IMR-90 (cell line): ENCODE measurements at regions not wholly inside any gene's neighbourhood (a gene's known extent, or its start where the extent isn't known, plus 50 kb on each side); places are given as distances from the start of the nearest gene placed in this dataset.

Experiments used
- ATAC-seq: fragments of 200-7000 bp; cut with Tn5 transposase; 2 replicates; pipeline ENCODE4 v1.9.1; 2020; ENCODE audit warnings: low read depth, mild to moderate bottlenecking, moderate library complexity
- BruUV-seq: library from RNA; stranded (reverse); fragments of 400-500 nt; replicated peaks from 2 replicates; lab custom pipeline; 2021; lab: Mats Ljungman, UMichigan
- CTCF ChIA-PET: fragments of 300-600 bp; formaldehyde crosslinking; extraction: SDS; loops from one replicate; lab custom pipeline; 2021; ENCODE audit warnings: antibody characterized with exemption; lab: Yijun Ruan, JAX
- POLR2A ChIA-PET: fragments of 300-600 bp; sonication (Branson Sonifier 250); formaldehyde crosslinking; loops from one replicate; lab custom pipeline; 2022; ENCODE audit warnings: antibody characterized with exemption; ENCODE audit not compliant: unreplicated experiment; lab: Charles Lee
- DNase-seq: peaks from one replicate; pipeline ENCODE4 v3.0.0; 2013
- H2AFZ ChIP-seq: replicated peaks from 2 replicates; pipeline ENCODE3; 2013; ENCODE audit warnings: low read length, mild to moderate bottlenecking; ENCODE audit not compliant: poor library complexity
- H2AK5ac ChIP-seq: 2 replicates; pipeline ENCODE4 v1.6.1; 2013; ENCODE audit warnings: low read depth, low read length, inconsistent platforms
- H2AK9ac ChIP-seq: replicated peaks from 2 replicates; pipeline ENCODE3; 2013; ENCODE audit warnings: mild to moderate bottlenecking, low read depth, low read length, moderate library complexity; ENCODE audit not compliant: poor library complexity
- H2BK120ac ChIP-seq: 2 replicates; pipeline ENCODE4 v1.6.1; 2013; ENCODE audit warnings: low read depth, low read length, inconsistent platforms
- H2BK15ac ChIP-seq: 3 replicates; pipeline ENCODE4 v1.6.1; 2013; ENCODE audit warnings: low read depth, low read length, inconsistent platforms
- H2BK20ac ChIP-seq: 2 replicates; pipeline ENCODE4 v1.6.1; 2013; ENCODE audit warnings: low read depth, mild to moderate bottlenecking, inconsistent platforms, low read length, moderate library complexity
- H2BK5ac ChIP-seq: 2 replicates; pipeline ENCODE4 v1.6.1; 2013; ENCODE audit warnings: mild to moderate bottlenecking, low read depth, low read length, inconsistent platforms; ENCODE audit not compliant: poor library complexity, severe bottlenecking
- H3K14ac ChIP-seq: replicated peaks from 2 replicates; pipeline ENCODE4 v1.6.1; 2013; ENCODE audit warnings: low read depth, low read length, inconsistent platforms
- H3K18ac ChIP-seq: 2 replicates; pipeline ENCODE4 v1.6.1; 2013; ENCODE audit warnings: low read depth, low read length, control low read depth
- H3K23ac ChIP-seq: 2 replicates; pipeline ENCODE4 v1.6.1; 2013; ENCODE audit warnings: low read depth, low read length, inconsistent platforms
- H3K27ac ChIP-seq: 2 replicates; pipeline ENCODE4 v1.5.1; 2013; ENCODE audit warnings: mild to moderate bottlenecking, control low read depth, low read length; ENCODE audit not compliant: insufficient read depth
- H3K27me3 ChIP-seq: 2 replicates; pipeline ENCODE4 v1.6.1; 2013; ENCODE audit warnings: low read length; ENCODE audit not compliant: control insufficient read depth, insufficient read depth
- H3K36me3 ChIP-seq: 2 replicates; pipeline ENCODE4 v1.6.1; 2013; ENCODE audit warnings: low read length, mixed read lengths; ENCODE audit not compliant: control insufficient read depth, insufficient read depth
- H3K4ac ChIP-seq: 2 replicates; pipeline ENCODE4 v1.6.1; 2013; ENCODE audit warnings: low read depth, low read length, inconsistent platforms
- H3K4me1 ChIP-seq: 2 replicates; pipeline ENCODE4 v1.6.1; 2013; ENCODE audit warnings: low read length, mixed read lengths; ENCODE audit not compliant: control insufficient read depth, insufficient read depth
- H3K4me2 ChIP-seq: 2 replicates; pipeline ENCODE4 v1.6.1; 2013; ENCODE audit warnings: low read depth, mild to moderate bottlenecking, control low read depth, low read length, moderate library complexity
- H3K4me3 ChIP-seq: 2 replicates; pipeline ENCODE4 v1.5.1; 2013; ENCODE audit warnings: low read depth, mild to moderate bottlenecking, control low read depth, low read length, moderate library complexity; ENCODE audit not compliant: insufficient read depth
- H3K56ac ChIP-seq: 2 replicates; pipeline ENCODE4 v1.6.1; 2013; ENCODE audit warnings: low read length, inconsistent platforms; ENCODE audit not compliant: insufficient read depth; ENCODE audit errors: extremely low read depth
- H3K79me1 ChIP-seq, 2 experiments: 2 replicates each; pipeline ENCODE4 v1.6.1; 2013; ENCODE audit warnings: low read length in 2 of 2, inconsistent platforms in 1 of 2, low read depth in 1 of 2
- H3K9ac ChIP-seq: 2 replicates; pipeline ENCODE4 v1.6.1; 2013; ENCODE audit warnings: low read depth, low read length, control low read depth
- H3K9me1 ChIP-seq: 2 replicates; pipeline ENCODE4 v1.6.1; 2013; ENCODE audit warnings: low read length, inconsistent platforms; ENCODE audit not compliant: insufficient read depth
- H3K9me3 ChIP-seq: 2 replicates; pipeline ENCODE4 v1.6.1; 2013; ENCODE audit warnings: low read length; ENCODE audit not compliant: control insufficient read depth, insufficient read depth
- H4K20me1 ChIP-seq: 2 replicates; pipeline ENCODE4 v1.6.1; 2013; ENCODE audit warnings: low read length, inconsistent platforms; ENCODE audit not compliant: insufficient read depth
- H4K5ac ChIP-seq: 2 replicates; pipeline ENCODE4 v1.6.1; 2013; ENCODE audit warnings: mild to moderate bottlenecking, low read depth, low read length, control low read depth
- H4K8ac ChIP-seq, 2 experiments: 2 replicates each; pipeline ENCODE4 v1.6.1; 2013; ENCODE audit warnings: low read depth in 2 of 2, low read length in 2 of 2, control low read depth in 1 of 2, inconsistent platforms in 1 of 2
- H4K91ac ChIP-seq: 2 replicates; pipeline ENCODE4 v1.6.1; 2013; ENCODE audit warnings: low read depth, low read length, inconsistent platforms; ENCODE audit not compliant: insufficient read depth
- BHLHE40 ChIP-seq: fragments of 150-350 bp; IDR thresholded peaks from 2 replicates; pipeline ENCODE4 v1.6.1; 2016; ENCODE audit warnings: mild to moderate bottlenecking, low read depth, low read length
- CEBPB ChIP-seq: IDR thresholded peaks from 2 replicates; pipeline ENCODE4 v1.6.1; 2012; ENCODE audit warnings: low read depth, low read length, improper control_type of control experiment
- CHD1 ChIP-seq: IDR thresholded peaks from 2 replicates; pipeline ENCODE4 v1.6.1; 2012; ENCODE audit warnings: low read depth, low read length, improper control_type of control experiment
- CTCF ChIP-seq: conservative IDR thresholded peaks from 2 replicates; pipeline ENCODE4 v1.5.1; 2012; ENCODE audit warnings: mild to moderate bottlenecking, low read depth, low read length, improper control_type of control experiment
- ELK1 ChIP-seq: fragments of 150-350 bp; IDR thresholded peaks from 2 replicates; pipeline ENCODE4 v1.6.1; 2016; ENCODE audit warnings: low read depth, mild to moderate bottlenecking, low read length, moderate library complexity, borderline replicate concordance
- FOS ChIP-seq: fragments of 150-350 bp; IDR thresholded peaks from 2 replicates; pipeline ENCODE4 v1.6.1; 2016; ENCODE audit warnings: low read depth, low read length
- MAFK ChIP-seq: IDR thresholded peaks from 2 replicates; pipeline ENCODE4 v1.6.1; 2012; ENCODE audit warnings: low read depth, low read length, improper control_type of control experiment
- MAZ ChIP-seq: IDR thresholded peaks from 2 replicates; pipeline ENCODE4 v1.6.1; 2012; ENCODE audit warnings: low read depth, mild to moderate bottlenecking, low read length, improper control_type of control experiment, moderate library complexity, borderline replicate concordance
- MXI1 ChIP-seq: IDR thresholded peaks from 2 replicates; pipeline ENCODE4 v1.6.1; 2012; ENCODE audit warnings: low read depth, mild to moderate bottlenecking, low read length, moderate library complexity, borderline replicate concordance
- NFE2L2 ChIP-seq: fragments of 150-350 bp; IDR thresholded peaks from 2 replicates; pipeline ENCODE4 v1.6.1; 2016; ENCODE audit warnings: low read depth, mild to moderate bottlenecking, low read length
- POLR2A ChIP-seq: IDR thresholded peaks from 2 replicates; pipeline ENCODE4 v1.6.1; 2012; ENCODE audit warnings: mild to moderate bottlenecking, low read depth, low read length
- RAD21 ChIP-seq: IDR thresholded peaks from 2 replicates; pipeline ENCODE4 v1.6.1; 2012; ENCODE audit warnings: low read length, improper control_type of control experiment
- RCOR1 ChIP-seq: IDR thresholded peaks from 2 replicates; pipeline ENCODE4 v1.6.1; 2012; ENCODE audit warnings: mild to moderate bottlenecking, low read length, improper control_type of control experiment; ENCODE audit not compliant: insufficient replicate concordance
- RFX5 ChIP-seq: IDR thresholded peaks from 2 replicates; pipeline ENCODE4 v1.8.0; 2012; ENCODE audit warnings: low read depth, mild to moderate bottlenecking, low read length, moderate library complexity
- SMC3 ChIP-seq: fragments of 150-350 bp; IDR thresholded peaks from 2 replicates; pipeline ENCODE4 v1.6.1; 2016; ENCODE audit warnings: low read depth, mild to moderate bottlenecking, antibody characterized with exemption, low read length, moderate library complexity
- WGBS, 2 experiments: methylation state at CpG; one replicate each; pipeline versions ENCODE4 v1.1.5 to v1.1.7; 2013; ENCODE audit warnings: missing lambda C conversion rate in 2 of 2; ENCODE audit not compliant: insufficient read length in 1 of 2; ENCODE audit errors: extremely low coverage in 2 of 2; 5-methylcytosine and 5-hydroxymethylcytosine counted together
- dilution Hi-C: fragments of 300-500 bp; cut with HindIII; formaldehyde crosslinking; loops from one replicate; pipeline ENCODE4 v1.14.3; 2018; ENCODE audit warnings: low sequenced_read_pairs; ENCODE audit not compliant: unreplicated experiment
- in situ Hi-C: fragments of 300-500 bp; cut with MboI; formaldehyde crosslinking; loops from 3 replicates; pipeline ENCODE4 v1.14.3; 2019; ENCODE audit warnings: low sequenced_read_pairs, inconsistent platforms, mixed read lengths
- intact Hi-C: fragments of 100-400 bp; cut with micrococcal nuclease; formaldehyde crosslinking; loops from 2 replicates; pipeline ENCODE4 v1.10.0; 2022
- TF ChIP-seq, protein P1 (sequence below): fragments of 150-350 bp; IDR thresholded peaks from 2 replicates; pipeline ENCODE4 v1.6.1; 2017; ENCODE audit warnings: mild to moderate bottlenecking, antibody characterized with exemption, low read length, low read depth

GRCh38 chr13:74978591-74978990, 503.4 kb downstream of the TBC1D4 start:
- no peak overlapping the region for H2BK5ac ChIP-seq
- in situ Hi-C loops: no loop called here
- POLR2A ChIA-PET: no interaction called here

More at GRCh38 chr13:74978591-74978990, 503.4 kb downstream of the TBC1D4 start:
- Histone ChIP-seq H3K27ac (no peak overlapping the region), H3K4me1 (no peaks in the 10 kb centered on the region), H3K36me3 (no peaks in the 10 kb centered on the region), H2BK15ac (no peak overlapping the region), H3K9ac (no peak overlapping the region), H2BK20ac (no peak overlapping the region), H2AFZ (no peak overlapping the region), H2AK9ac (no peak overlapping the region), H3K56ac (no peak overlapping the region), H3K4me3 (no peak overlapping the region), H3K14ac (no peak overlapping the region), H3K79me1 (no peaks in the 10 kb centered on the region), H2BK120ac (no peak overlapping the region), H4K91ac (no peak overlapping the region), H3K4ac (no peak overlapping the region), H3K9me1 (no peaks in the 10 kb centered on the region), H3K23ac (no peak overlapping the region), H3K18ac (no peak overlapping the region), H4K20me1 (no peaks in the 10 kb centered on the region), H4K5ac (no peak overlapping the region), H4K8ac (no peak overlapping the region), H3K4me2 (no peak overlapping the region), H3K27me3 (no peaks in the 10 kb centered on the region), H2AK5ac (no peak overlapping the region), H3K9me3 (no peaks in the 10 kb centered on the region)
- CTCF ChIA-PET: no interaction called here
- intact Hi-C loops (no loop called here), dilution Hi-C loops (no loop called here)
- ATAC-seq (no peak), DNase-seq (no peak)
- 60% methylated on average over 1 of the region's 6 CpGs; no CpG with 5 or more reads in 1 of the 2 experiments for WGBS, 2 experiments
- no peak for TF ChIP-seq FOS
- TF ChIP-seq RCOR1: no peak
- TF ChIP-seq MAZ: no peak
- TF ChIP-seq CEBPB: no peak
- TF ChIP-seq POLR2A: no peak
- no peak for TF ChIP-seq CTCF
- TF ChIP-seq MAFK: no peak
- TF ChIP-seq RAD21: no peak
- TF ChIP-seq, protein P1, sequence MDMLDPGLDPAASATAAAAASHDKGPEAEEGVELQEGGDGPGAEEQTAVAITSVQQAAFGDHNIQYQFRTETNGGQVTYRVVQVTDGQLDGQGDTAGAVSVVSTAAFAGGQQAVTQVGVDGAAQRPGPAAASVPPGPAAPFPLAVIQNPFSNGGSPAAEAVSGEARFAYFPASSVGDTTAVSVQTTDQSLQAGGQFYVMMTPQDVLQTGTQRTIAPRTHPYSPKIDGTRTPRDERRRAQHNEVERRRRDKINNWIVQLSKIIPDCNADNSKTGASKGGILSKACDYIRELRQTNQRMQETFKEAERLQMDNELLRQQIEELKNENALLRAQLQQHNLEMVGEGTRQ: no peak
- TF ChIP-seq CHD1: no peak
- no peak for TF ChIP-seq BHLHE40
- no peak for TF ChIP-seq RFX5
- TF ChIP-seq ELK1: no peak
- TF ChIP-seq NFE2L2: no peak
- no peak for TF ChIP-seq SMC3
- TF ChIP-seq MXI1: no peak
- no TSS peak for BruUV-seq
